HG03095 (cell line): ENCODE measurements at regions not wholly inside any gene's neighbourhood (a gene's known extent, or its start where the extent isn't known, plus 50 kb on each side); places are given as distances from the start of the nearest gene placed in this dataset.
A peak's percentile ranks its signal among the peaks of the same experiment; 100 is the strongest.
"Not testable (repeated sequence)": the region's sequence is repeated elsewhere in the genome, so short reads cannot be mapped to it uniquely, and the experiment has no call there.

Source experiments
- ATAC-seq: cut with Tn5 transposase; IDR thresholded peaks from one replicate; pipeline ENCODE4 v1.9.1; 2021; ENCODE audit warnings: moderate library complexity; ENCODE audit not compliant: unreplicated experiment

DNA sequence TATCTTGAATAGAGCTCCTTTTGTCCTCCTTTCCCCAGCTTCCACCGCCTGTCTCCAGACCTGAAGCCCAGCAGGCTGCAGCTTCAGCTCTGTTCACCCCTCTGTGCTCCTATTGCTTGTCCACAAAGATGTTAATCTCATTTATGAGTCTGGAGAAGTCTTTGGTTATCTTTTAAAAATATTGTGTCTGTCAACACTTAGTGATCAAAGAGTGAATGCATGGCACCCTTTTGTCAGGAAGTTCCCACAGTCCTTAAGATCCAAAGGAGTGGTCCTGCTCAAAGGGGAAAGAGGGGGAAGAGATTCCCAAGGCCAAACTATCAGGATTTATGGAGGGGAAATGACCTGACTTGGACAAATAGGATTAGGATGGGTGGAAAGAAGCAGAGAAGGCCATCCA is 118.9 kb downstream of the ACAA2 start:
- ATAC-seq, result no peak

DNA sequence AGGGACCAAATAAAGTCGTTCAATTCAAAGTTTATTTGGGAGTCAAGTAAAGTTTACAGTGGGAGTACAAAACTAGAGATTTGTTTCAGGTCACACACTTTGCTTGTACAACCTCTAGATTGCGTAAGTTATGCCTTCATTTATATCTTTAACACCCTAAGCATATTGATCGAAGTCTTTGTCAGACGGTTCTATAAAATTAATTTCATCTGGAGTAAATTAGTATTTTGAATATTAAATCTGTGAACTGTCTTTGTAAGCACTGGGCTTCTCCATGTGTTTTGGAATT is 119.7 kb downstream of the ACAA2 start:
- ATAC-seq, result no peak

DNA sequence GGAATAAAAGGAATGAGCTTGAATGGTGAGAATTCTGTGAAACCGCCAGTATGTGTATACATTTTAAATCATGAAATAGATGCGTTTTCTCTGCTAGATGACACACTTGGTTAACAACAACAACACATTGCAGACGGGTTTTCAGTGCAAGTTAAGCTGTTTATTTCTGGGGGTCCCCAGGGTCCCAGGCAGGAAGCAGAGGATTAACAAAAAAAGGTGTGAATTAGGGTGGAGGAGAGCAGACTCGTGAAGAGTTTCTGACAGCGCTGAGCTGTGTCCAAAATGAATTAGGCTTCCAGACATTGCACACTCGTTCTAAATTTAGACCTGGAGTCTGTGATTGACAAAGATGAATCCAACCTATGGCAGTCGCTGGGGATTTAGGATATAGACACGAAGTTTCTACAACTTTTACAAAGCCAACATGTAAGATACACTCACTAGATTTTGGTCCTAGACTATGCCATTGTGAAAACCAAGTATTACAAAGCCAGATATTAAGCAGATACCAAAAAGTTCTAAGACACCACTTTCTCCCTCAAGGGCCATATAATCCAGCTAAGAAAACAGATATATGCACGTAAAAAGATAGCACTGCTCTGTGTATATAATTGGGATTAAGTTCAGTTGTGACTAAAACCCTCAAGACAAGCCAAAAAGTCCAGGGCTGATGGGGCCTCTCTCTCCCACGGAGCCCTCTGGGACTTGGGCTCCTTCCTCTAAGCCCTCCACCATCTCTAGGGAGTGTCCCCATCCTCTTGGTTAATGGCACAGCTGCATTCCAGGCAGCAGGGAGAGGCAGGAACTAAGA is 120.2 kb downstream of the ACAA2 start:
- ATAC-seq, result no peak

DNA sequence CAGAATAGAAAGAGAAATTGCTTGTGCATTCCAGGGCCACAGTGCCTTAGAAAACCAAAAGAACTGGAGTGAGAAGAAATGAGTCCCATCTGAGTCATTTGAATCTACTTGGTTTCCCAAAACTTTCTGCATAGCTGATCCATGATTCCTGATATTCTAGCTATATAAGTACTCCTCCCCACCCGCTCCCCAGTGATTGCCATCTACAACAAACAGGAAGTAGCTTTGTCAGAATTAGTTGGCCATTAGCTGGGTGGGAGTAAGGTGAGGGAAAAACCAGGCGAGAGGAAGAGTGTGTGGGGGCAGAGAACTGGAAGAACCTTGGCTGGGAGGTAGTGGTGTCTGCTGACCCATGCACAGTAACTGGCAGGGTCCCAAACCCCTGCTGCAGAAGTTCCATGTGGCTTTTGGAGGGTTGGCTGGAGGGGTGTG is 122.1 kb downstream of the ACAA2 start:
- ATAC-seq, result no peak

DNA sequence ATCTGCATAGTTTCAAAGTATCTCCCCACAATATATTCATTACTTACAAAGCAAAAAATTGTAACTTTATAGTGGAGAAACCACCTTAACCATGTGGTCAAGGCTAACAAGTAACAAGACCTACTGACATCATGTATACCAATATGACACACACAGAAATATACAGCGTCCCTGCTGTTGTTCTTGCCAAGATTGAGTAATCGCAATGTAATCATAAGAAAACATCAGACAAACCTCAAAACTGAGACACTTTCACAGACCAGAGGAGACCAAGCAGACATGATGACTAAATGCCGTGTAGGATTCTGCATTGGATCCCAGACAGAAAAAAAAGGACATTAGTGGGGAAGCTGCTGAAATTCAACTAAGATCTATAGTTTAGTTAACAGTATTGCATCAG is 123.0 kb downstream of the ACAA2 start:
- ATAC-seq, result no peak

DNA sequence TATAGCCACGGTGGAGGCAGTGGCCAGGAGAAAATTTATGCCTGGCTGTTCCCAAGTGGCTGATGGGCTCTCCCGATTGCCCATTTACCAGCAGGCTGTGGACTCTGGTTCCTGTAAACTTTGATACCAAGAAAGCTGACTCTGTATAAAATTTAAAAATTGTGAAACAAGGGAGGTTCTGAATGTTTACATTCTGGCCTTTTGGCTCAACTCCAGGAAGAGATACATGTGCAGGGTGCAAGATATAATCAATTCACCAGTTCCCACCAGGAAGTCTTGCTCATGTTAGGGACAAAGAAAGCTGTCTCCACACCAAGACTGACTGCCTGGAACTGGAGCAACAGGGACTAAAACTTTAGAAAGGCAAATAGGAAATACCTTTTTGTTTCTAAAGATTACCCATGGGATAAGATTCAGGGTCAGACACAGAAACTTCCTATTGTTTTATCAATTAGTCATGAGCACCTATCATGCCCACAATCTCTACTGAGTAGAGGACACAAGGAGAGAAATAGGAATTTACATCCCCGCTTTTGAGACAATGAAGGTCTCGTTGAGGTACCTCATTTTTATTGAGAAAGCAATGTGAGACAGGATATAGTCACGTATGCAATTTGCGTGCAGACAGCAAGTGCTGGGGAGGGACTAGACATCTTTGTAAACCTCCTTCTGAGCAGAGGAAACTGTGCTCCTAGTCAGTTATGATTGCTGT is 123.5 kb downstream of the LIPG start:
- no peak for ATAC-seq

DNA sequence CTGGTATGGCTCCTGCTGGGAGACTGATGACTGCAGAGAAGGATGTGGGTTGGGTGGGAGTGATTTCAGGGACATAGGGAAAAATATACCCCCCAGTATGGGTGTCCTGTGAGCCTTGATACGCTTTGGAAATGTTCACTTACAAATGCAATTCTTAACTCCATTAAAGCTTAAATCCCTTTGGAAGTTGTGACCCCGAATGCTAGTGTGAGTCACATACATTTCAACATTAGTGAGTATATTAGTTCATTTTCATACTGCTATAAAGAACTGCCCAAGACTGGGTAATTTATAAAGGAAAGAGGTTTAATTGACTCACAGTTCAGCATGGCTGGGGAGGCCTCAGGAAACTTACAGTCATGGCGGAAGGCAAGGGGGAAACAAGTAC is 120.9 kb downstream of the LIPG start:
- ATAC-seq, result not testable (repeated sequence)

DNA sequence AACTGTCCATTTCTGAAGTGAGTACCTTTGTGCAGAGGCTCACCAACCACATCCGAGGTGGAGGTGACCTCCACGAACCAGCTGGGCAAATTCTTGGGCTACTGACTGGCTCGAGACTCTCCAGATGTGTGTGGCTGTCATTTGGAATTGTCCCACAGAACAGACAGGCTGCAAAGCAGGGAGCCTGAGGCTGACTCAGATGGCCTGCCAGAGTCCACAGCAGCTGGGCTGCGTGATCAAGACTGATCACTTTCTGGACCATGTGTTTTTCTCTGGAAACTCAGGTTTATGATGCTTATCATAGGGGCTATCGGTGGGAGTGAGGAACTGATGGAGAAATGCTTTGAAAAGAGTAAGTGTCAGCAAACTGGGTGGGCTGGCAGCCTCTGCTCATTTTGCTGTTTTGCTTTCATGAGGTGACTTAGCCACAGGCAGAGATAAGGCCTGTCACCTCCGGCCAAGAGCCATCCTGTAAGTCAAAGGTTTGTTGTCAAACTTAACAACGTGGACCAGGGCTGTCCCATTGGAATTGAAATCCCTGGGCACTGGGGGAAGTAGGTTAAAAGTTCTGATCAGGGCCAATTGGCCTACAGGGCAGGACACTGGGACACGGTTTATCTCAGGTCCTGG is 120.4 kb downstream of the LIPG start:
- no peak for ATAC-seq

DNA sequence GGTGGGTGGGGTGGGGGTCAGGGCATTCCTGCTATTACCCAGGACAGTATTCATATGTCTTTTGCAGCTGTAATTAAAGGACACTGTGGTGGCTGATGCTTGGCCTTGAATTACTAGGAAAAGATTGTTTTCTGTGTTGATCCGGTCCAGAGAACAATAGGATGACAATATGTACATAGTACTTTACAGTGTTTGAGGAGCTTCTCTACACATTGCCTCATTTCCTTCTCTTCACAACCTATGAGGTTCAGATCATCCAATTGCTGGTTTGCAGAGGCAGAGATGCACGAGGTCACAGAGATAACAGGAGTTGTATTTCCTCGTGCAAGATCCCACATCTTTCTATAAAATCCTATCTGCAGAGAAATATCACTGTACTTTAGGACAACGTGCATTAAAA is 119.5 kb downstream of the LIPG start:
- no peak for ATAC-seq

DNA sequence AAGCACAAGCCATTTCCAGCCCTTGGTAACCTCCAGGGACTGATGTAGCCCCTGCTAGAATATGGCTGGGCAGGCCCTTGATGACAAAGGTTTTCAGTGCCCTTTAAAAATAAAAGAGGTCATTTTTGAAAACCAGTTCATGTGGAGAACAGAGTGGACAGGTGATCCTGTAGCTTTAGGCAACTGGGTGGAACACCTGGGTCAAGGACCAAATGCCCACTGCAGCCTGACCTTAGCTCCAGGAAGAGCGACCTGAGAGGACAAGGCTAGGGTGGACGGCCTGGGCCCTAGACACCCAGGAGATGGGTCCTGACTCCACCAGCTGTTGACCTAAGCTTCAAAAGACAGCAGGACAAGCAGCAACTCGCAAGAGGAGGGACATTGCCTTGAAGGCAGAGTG is 116.6 kb downstream of the LIPG start:
- no peak for ATAC-seq

DNA sequence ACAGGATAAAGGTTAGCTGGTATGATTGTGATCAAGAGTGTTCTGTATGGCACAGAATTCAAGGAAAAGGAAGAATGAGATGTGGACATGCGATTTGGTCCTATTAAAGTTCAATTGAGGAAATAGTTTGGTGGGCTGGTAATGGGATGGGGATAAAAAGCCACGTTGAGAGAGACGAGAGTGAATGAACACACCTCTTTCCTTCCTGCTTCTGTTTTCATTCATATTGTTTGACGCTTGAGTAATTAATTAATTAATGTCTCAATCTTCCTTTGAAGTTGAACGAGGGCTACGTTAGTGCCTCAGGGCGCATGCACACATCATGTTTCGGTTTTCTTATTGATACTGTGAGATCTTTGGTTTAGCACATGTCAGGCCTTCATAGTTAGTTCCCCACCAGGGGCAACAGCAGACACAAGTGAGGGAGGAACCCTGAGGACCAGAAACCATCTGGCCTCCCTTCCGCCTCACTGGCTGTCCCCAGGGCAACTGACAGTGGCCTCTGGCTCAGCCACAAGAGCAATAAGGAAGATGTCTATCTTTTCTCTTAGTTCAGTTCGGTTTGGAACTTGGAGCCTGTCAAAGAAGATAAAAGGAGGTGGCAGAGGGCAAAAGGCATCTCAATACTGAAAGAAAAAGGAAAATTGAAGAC is 116.0 kb downstream of the LIPG start:
- peak; percentile 87 for ATAC-seq

DNA sequence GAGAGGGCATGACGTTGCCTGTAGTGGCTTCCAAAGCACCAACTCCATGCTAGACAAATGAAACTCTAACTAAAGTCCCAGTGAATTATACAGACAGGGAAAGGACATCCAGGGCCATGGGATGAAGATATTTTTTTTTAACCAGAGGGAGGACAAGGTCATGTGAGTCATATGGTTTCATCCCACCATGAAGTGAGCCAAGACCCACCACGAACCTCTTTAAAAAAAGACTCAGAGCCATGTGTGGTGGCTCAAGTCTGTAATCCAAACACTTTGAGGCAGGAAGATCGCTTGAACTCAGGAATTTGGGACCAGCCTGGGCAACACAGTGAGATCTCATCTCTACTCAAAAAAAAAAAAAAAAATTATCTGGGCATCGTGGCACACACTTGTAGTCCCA is 115.2 kb downstream of the LIPG start:
- ATAC-seq, result no peak

DNA sequence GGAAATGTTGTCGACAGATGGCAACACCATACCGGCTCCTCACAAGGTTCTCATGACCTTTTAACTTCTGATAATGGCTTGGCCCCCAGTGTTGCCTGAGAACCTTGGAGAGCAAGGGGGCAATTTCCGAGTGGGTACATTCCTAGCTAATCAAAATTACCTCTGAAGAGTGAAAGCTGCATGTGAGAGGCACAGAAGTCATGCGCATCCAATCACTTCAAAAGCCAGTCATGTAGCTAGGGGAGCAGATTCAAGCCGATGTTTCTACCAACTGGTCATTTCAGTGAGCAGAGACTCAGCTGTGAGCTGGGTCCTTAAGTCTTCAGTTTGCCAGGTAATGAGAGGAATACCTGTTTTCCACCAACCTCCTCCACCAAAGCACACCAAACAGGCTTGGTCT is 111.4 kb downstream of the LIPG start:
- no peak for ATAC-seq

DNA sequence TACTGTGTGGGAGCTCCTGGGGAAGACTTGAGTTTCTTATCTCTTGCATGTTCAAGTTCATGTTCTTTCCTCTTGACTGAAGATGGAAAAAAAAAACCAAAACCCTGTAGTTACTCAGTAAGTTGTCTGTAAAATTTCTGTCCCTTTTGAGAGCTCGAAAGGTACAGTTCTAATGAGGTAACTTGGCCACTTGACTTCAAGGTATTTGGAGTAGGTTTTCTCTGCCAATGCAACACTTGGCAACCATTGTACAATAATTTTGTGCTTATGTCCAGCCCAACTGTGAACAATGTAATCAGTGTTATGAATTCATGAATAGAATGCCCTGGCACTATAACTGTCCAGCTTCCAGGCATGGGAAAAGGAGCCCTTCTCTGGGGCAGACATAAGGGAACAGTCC is 111.0 kb downstream of the LIPG start:
- ATAC-seq, result no peak

DNA sequence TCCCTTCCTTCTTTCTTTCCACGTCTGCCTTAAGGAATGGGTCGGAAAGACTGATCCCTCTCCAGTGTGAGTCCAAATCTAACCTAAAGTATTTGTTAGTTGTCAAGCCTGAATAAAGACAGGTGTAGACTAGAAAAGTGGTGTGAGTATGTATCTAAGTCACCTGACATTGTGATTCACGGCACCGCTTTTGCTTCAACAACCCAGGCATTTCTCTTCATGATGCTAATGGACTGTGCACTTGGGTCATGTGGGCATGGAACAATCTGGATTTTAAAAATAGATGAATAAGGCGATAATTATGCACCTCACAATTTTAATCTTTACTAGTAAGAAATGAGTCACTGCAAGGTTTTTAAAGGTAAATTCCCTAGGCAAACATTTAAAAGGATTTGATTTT is 107.5 kb downstream of the LIPG start:
- no peak for ATAC-seq

DNA sequence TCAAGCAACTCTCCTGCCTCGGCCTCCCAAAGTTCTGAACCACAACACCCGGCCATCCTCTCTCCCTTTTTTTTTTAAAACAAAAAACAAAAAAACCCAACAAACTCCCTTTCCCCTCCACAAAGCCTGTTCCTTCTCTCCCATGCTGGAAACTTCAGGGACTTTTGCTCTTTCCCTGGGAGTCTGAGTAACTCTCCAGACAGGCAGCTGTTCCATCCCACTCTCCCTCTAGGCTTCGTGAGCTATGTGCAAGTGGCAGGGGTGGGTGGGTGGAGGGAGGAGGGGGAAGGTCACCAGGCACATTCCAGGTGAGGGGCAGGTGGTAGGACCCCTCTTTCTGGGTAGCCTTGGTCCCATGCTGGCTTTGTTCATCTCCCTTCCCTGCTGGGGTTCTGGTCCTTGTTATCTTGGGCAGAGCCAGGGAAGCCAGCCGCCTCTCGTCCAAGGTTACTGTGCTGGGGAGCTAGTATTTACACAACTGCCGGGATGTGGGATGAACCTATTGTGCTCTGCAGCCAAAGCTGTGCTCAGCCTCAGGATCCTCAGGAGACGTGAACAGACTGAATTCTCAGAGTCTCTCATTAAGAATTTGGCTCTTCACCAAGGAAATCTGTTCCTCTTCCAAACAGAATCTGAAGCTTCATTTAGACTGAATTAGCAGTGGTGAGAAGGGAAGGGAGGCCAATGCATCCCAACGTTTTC is 106.9 kb downstream of the LIPG start:
- ATAC-seq, result no peak

DNA sequence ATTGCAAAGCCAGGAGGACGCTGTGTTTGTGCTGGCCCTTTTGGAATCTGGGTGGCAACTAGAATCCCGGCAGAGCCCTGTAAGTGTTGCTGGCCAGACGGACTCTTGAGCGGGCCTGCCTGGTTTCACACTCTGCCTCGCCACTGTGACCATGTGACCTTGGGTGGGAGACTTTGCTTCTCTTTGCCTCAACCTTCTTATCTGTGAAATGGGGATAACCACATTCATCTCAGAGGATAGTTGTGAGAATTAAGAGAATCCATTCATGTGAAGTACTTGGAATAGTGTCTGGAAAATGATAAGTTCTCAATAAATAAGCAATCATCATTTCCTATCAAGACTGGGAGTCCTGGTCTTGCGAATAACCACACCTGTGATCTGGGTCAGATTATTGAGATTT is 105.6 kb downstream of the LIPG start:
- ATAC-seq, result no peak

DNA sequence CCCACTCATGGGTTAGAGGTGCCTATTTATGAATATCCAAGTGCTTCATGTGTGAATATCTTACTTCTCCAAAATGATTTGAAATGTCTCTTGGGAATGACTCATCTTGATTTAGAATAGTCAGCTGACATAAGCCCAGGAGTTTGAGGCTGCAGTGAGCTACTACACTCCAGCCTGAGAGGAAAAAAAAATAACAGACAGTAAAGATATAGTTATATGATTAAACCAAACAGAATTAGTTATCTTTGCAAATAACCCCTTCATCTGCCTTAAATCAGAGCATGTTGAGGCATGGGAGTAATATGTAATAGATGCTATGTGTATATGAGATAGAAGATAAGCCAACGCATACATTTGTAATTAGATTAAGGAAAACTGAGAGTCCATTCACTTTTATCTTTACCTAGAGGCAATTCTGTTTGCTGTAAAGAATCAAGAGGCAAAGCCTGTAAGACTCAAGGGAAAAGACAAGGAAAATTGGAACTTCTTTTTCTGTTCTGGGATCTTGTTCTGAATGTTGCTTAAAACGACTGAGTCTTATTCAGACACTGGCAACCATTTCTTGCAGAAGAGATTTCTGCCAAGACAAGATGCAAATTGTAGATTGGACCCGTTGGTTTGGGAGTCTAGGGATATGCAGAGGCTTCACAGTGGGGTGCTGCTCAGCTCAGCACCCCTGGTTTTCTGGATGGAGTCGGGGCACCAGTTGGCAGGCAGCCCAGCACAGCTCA is 104.4 kb downstream of the LIPG start:
- no peak for ATAC-seq

DNA sequence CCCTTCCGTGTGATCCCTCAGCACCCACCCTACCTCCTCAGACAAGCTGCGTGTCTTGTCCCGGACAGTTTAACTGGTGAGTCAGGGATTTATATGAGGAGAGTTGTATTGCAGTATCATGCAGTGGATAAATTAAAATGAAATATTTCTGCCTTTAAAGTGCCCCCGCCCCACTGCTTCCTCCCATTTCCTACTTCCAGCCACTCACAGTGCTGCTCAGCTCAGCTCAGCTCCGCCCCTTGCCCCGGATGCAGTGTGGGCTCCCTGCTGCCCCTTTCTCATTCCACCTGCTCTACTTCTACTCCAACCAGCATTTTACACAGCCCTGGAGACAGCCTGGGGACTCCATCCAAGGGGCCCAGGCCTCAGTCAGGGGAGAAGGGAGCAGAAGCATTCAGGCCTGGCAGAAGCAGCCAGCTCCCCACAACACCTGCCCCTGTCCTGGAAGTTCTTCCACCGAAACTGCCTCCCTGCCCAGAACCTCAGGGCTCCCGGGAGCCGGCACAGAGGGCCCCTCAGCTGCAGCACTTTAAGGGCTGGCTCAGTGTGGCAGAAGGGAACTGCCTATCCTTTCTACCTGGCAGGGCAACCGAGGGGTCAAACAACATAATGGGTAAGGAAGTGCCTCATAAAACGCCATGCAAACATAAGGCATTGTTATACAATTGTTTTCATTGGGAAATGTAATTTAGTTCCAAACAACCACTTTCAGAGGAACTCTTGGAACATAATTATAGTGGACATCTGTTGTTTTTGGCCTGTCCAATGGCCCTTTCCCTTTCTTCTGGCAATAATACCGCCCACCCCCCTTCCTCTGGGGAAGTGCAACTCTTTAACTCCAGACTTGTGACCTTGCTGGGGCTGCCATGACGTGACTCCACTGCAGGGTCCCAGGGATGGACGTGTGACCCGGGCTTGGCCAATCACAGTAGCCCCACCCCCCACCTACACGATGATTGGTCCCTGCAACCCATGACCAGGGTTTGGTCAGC is 102.3 kb downstream of the LIPG start:
- no peak for ATAC-seq
